ENCODE measurements at regions not wholly inside any gene's neighbourhood (a gene's known extent, or its start where the extent isn't known, plus 50 kb on each side); places are given as distances from the start of the nearest gene placed in this dataset.

DNA sequence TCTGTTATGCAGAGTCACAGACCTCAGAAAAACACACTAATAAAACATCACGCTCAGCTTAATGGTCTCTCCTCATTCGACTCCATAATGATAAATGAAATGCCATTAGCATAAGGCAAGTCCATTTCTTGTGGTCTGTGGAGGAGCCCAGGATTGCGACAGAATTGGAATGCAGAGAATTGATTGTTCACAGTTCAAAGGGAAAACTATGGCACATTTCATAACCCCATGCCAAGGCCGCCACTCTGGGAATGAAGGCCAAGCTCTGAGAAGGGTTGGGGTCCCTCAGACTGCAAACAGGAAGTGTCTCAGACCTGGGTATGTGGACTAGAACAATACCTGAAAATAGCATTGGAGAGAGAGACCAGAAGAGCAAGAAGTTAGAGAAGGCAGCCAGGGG, 398.9 kb downstream of the ADRA2A start:
- no peak for TF ChIP-seq POLR2A (IDR thresholded peaks at IDR 0.05; ENCODE audit: low read depth, low read length)
- TF ChIP-seq POLR2AphosphoS5 (IDR thresholded peaks at IDR 0.05; ENCODE audit: low read depth, low read length): no peak
- TF ChIP-seq TAF1 (IDR thresholded peaks at IDR 0.05; ENCODE audit: low read depth, low read length): no peak
- no peak for TF ChIP-seq SPI1 (IDR thresholded peaks at IDR 0.05; ENCODE audit: low read depth, low read length)
- no peak for TF ChIP-seq PAX5 (IDR thresholded peaks at IDR 0.05; ENCODE audit: insufficient read depth, low read length, severe bottlenecking)

All from GM12891 (cell line).